ENCODE measurements at regions not wholly inside any gene's neighbourhood (a gene's known extent, or its start where the extent isn't known, plus 50 kb on each side); places are given as distances from the start of the nearest gene placed in this dataset.

DNA sequence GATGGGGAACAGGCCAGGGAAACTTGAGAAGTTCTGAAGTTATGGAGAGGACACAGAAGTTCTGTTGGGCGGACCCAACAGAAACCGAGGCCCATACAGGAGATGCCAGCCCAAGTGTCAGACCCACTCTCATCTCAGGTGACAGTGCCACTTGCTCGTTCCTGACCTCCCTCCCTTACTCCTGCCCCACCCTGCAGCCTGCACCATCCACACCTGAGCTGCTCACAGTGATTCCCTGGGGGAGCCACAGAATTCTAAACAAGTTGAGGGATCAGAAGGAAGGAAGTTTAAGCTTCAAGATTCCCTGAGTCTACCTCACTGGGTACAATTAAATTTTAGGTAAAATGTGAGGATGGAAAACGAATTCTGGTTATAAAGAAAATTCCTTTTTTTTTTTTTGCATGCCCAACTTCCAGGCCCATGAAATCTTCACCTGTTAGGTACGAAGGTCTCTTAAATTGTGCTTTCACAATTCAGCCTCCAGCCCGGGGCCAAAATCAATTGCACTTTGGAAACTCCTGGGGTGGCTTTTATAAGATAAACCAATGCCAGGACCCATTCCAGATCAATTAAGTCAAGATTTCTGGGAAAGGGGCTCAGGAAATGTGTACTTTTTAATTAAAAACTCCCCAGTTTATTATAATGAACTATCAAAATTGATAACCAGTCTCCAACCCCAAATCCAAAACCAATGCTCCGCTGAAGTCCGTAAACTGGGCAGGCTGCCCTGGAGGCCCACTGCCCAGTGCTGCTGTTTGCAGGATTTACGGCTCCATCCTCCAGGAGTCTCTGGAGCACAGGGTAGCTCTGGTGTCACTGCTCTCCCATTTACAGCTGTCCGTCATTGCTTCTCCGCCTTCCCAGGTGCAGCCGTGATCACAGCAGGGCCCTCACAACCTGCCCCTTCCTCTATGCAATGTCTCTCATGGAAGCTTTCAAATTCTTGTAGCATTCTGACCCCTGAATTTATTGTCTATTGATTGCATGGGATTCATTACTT lies 643.5 kb downstream of the UQCRFS1 start:
- Histone ChIP-seq H3K4me1 (no peaks in the 10 kb centered on the region), H3K36me3 (no peaks in the 10 kb centered on the region), H3K4me3 (no peak overlapping the region), H3K9ac (no peak overlapping the region), H3K9me3 (no peaks in the 10 kb centered on the region), H3K27ac (no peak overlapping the region), H3K27me3 (no peaks in the 10 kb centered on the region), H3K4me2 (no peak overlapping the region), H4K20me1 (no peaks in the 10 kb centered on the region)
- no peak for TF ChIP-seq Cebpa-rat (IDR thresholded peaks at IDR 0.05)

DNA sequence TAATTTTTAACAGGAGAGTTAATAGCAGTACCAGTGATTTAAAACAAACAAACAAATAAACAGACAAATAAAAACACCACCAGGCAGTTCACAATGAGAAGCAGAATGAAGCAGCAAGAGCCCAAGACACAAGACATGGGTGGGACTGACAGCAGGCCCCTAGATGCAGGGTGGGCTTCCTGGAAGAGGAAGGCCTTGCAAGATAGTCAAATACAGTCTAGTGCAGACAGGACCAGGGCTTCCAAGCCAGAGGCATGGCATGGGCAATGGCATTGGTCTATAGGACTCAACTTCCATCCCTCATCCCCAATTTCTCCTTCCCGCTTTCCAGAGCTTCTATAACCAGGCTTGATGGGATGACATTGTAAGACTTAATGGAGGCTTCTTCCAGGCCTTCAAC lies 645.1 kb downstream of the UQCRFS1 start:
- TF ChIP-seq Cebpa-rat (IDR thresholded peaks at IDR 0.05) = no peak
- H3K36me3 ChIP-seq = no peaks in the 10 kb centered on the region; the same call in 1 of the 2 replicates
- no peak overlapping the region for H3K4me2 ChIP-seq
- no peak overlapping the region for H3K9ac ChIP-seq
- no peaks in the 10 kb centered on the region for H3K9me3 ChIP-seq
- no peak overlapping the region for H3K27ac ChIP-seq
- no peaks in the 10 kb centered on the region for H3K4me1 ChIP-seq
- no peaks in the 10 kb centered on the region for H4K20me1 ChIP-seq
- H3K27me3 ChIP-seq = no peaks in the 10 kb centered on the region
- H3K4me3 ChIP-seq = no peak overlapping the region

DNA sequence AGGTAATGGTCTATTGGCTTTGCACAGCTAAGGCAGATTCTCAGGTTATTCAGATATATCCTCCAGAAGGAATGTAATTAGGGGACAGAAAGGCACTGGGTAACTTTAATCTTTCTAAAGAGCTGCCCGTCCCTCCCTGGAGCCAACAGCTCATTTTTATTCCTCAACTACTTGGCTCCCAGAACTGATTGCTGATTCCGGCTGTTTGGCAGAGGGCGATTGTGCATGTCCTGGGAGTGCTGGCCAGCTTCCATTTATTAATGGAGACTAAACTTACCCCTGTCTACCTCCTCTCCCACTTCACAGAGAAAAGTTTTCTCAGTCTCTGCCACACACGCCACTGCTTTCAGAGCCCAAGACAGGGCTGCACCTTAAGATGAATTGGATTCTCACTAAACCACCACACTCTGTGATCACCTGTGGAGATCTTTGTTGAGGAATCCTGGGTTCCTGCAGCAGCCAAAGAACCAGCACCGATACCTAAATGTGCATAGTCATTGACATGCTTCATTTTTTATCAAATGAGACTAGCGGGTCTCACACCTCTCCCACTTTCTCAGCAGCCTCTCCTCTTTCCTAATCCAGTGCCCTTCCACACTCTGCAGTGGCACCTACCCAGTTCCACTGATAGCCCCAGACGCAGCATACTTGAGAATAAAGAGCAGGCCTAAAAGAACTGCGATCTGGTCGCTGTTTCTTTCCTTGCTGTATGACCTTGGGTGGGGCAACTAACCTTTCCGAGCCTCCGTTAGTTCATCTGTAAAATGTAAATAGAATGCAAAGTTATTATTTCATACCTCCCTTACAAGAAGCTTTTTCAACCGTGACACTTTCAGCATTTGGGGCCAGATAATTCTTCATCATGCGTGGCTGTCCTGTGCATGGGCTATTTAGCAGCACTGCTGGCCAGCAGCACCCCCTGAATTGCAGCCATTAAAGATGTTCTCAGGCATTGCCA lies 648.7 kb downstream of the UQCRFS1 start:
- no peaks in the 10 kb centered on the region; the same call in 1 of the 2 replicates for H3K36me3 ChIP-seq
- no peak overlapping the region for H3K4me3 ChIP-seq
- H3K4me1 ChIP-seq = no peaks in the 10 kb centered on the region
- H3K9me3 ChIP-seq = no peaks in the 10 kb centered on the region
- no peak for TF ChIP-seq Cebpa-rat (IDR thresholded peaks at IDR 0.05)
- H3K27me3 ChIP-seq = no peaks in the 10 kb centered on the region
- no peak overlapping the region for H3K4me2 ChIP-seq
- H3K9ac ChIP-seq = no peak overlapping the region
- H3K27ac ChIP-seq = no peak overlapping the region
- H4K20me1 ChIP-seq = no peaks in the 10 kb centered on the region

DNA sequence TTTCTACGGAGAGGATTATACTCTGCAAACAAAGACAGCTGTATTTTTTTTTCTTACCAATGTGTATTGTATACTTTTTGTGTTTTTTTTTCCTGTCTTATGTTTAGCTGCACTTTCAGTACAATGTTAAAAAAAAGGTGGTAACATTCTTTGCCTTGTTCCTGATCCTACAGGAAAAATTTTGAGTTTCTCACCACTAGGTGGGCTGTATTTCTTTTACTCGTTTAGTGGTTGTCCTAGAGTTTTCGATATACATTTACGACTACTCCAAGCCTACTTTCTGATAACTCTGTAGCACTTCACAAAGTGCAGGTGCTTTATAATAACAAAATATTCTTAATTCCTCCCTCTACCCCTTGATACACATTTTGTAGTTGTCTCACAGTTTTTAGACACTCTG lies 652.2 kb downstream of the UQCRFS1 start:
- H3K4me2 ChIP-seq = no peak overlapping the region
- no peak overlapping the region for H3K4me3 ChIP-seq
- no peaks in the 10 kb centered on the region; the same call in 1 of the 2 replicates for H3K36me3 ChIP-seq
- H4K20me1 ChIP-seq = no peaks in the 10 kb centered on the region
- no peaks in the 10 kb centered on the region for H3K27me3 ChIP-seq
- H3K9ac ChIP-seq = no peak overlapping the region
- H3K9me3 ChIP-seq = no peaks in the 10 kb centered on the region
- TF ChIP-seq Cebpa-rat (IDR thresholded peaks at IDR 0.05) = no peak
- H3K27ac ChIP-seq = no peak overlapping the region
- H3K4me1 ChIP-seq = no peaks in the 10 kb centered on the region

DNA sequence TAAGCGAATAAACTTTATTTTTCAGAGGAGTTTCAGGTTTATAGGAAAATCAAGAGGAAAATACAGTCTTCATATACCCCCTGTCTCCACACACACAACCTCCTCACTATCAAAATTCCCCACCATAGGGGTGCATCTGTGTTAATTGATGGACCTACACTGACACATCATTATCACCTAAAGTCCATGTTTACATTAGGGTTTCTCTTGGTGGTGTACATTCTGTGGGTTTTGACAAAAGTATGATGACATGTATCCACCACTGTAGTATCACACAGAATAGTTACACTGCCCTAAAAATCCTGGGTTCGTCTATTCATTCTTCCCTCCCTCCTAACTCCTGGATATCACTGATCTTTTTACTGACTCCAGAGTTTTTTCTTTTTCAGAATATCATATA lies 654.2 kb downstream of the UQCRFS1 start:
- no peak for TF ChIP-seq Cebpa-rat (IDR thresholded peaks at IDR 0.05)
- Histone ChIP-seq H3K4me2 (no peak overlapping the region), H3K4me3 (no peak overlapping the region), H3K9me3 (no peaks in the 10 kb centered on the region), H4K20me1 (no peaks in the 10 kb centered on the region), H3K27ac (no peak overlapping the region), H3K36me3 (no peaks in the 10 kb centered on the region; the same call in 1 of the 2 replicates), H3K9ac (no peak overlapping the region), H3K27me3 (no peaks in the 10 kb centered on the region), H3K4me1 (no peaks in the 10 kb centered on the region)

DNA sequence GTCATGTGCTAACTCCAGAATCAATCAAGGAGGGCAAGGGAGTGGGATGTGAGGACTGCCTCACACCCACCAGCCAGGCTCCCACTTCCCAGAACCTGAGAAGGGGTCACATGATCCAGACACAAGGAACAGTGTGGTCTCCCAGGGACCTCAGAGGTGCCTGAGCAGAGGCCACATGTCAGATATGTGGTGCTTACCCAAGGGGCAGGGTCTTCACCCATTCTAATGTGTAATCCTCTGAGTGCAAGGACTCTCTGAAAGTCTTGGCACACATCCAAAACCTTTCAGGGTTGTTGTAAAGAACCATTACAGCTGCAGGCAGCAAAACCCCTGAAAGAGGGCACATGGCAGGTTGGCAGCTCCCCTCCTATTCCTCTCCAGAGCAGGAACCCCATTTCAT lies 656.6 kb downstream of the UQCRFS1 start:
- H3K9me3 ChIP-seq = no peaks in the 10 kb centered on the region
- no peaks in the 10 kb centered on the region for H3K27me3 ChIP-seq
- H3K4me3 ChIP-seq = no peak overlapping the region
- no peaks in the 10 kb centered on the region for H3K36me3 ChIP-seq
- H3K9ac ChIP-seq = no peak overlapping the region
- no peak for TF ChIP-seq Cebpa-rat (IDR thresholded peaks at IDR 0.05)
- H3K4me2 ChIP-seq = no peak overlapping the region
- no peaks in the 10 kb centered on the region for H4K20me1 ChIP-seq
- no peak overlapping the region for H3K27ac ChIP-seq
- H3K4me1 ChIP-seq = peaks cover 13% of the 10 kb centered on the region

DNA sequence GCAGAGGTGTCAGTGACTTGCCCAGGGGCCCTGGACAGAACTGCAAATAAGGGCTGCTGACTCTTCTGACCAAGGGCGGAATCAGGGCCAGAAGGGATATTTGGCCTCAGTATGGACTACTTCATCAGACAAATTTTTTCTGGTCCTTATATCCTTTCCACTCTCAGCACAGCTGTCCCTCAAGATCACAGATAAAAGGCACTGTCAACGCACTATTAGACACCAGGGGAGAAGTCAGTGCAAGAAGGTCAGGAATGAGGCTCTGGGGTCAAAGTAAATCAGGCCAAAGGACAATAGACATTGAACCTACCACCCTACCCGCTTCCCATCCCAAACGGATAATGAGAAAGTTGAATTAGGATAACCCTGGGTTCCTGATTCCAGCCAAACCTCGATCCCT lies 657.6 kb downstream of the UQCRFS1 start:
- peaks cover 13% of the 10 kb centered on the region for H3K4me1 ChIP-seq
- H3K27me3 ChIP-seq = no peaks in the 10 kb centered on the region
- H4K20me1 ChIP-seq = no peaks in the 10 kb centered on the region
- no peak for TF ChIP-seq Cebpa-rat (IDR thresholded peaks at IDR 0.05)
- H3K36me3 ChIP-seq = no peaks in the 10 kb centered on the region
- H3K4me2 ChIP-seq = no peak overlapping the region
- H3K9ac ChIP-seq = no peak overlapping the region
- no peak overlapping the region for H3K27ac ChIP-seq
- no peaks in the 10 kb centered on the region for H3K9me3 ChIP-seq
- no peak overlapping the region for H3K4me3 ChIP-seq

DNA sequence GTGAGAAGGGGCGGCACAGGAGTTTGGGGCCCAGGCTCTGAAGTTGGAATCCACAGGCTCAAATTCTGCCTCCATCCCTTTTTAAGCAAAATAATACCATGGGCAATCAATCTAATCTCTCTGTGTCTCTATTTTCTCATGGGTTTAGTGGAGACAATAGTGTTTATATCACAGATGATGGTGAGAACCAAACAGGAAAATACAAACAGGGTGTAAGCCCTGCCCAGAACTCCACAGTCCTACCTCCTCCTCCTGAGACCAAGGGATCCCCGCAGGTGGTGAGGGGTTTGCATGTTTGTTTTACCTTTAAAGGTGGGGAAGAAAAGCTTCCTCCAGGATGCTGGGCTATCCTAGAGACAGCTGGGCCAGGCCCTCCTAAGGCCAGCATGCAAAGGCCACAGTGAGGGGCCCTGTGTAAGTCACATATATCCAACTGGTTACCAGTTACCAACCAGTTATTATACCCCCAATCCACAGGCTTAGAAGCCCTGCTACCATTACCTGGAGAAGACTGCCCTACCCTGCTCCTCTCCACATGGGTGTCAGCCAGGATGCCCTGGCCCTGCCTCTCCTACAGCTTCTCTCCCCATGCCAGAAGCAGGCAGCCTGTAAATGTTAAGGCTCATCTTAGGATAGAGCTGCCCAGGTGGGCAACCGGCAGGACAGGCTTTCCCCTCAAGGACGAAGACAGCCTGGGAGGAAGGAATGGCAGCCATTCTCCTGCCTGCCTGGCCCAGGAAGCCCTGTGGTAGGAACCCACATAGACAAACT lies 658.4 kb downstream of the UQCRFS1 start:
- H3K4me1 ChIP-seq = peaks cover 13% of the 10 kb centered on the region
- H3K36me3 ChIP-seq = no peaks in the 10 kb centered on the region
- TF ChIP-seq Cebpa-rat (IDR thresholded peaks at IDR 0.05) = no peak
- no peaks in the 10 kb centered on the region for H3K27me3 ChIP-seq
- H3K27ac ChIP-seq = no peak overlapping the region
- H3K9ac ChIP-seq = no peak overlapping the region
- no peaks in the 10 kb centered on the region for H3K9me3 ChIP-seq
- no peak overlapping the region for H3K4me3 ChIP-seq
- H3K4me2 ChIP-seq = no peak overlapping the region
- no peaks in the 10 kb centered on the region for H4K20me1 ChIP-seq

DNA sequence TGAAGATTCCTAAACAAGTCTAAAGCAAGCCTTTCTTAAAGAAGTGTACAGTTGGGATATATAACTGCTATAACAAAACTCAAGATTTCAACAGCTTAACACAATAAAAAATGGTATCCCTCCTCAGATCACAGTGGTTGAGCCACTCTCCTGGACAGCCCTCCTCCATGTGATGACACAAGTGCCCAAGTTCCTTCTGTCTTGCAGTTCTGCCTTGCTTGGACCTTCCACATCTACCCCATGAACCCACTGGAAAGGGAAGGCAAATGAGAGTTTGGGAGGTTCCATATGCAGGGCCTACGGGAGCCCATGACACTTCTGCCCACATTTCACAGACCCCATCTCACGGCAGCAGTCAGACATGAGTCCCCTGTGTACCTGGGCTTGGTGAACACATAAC lies 659.2 kb downstream of the UQCRFS1 start:
- TF ChIP-seq Cebpa-rat (IDR thresholded peaks at IDR 0.05) = no peak
- H3K9me3 ChIP-seq = no peaks in the 10 kb centered on the region
- peaks cover 13% of the 10 kb centered on the region for H3K4me1 ChIP-seq
- H3K4me3 ChIP-seq = no peak overlapping the region
- H4K20me1 ChIP-seq = no peaks in the 10 kb centered on the region
- no peak overlapping the region for H3K9ac ChIP-seq
- H3K27ac ChIP-seq = no peak overlapping the region
- H3K27me3 ChIP-seq = no peaks in the 10 kb centered on the region
- no peaks in the 10 kb centered on the region for H3K36me3 ChIP-seq
- H3K4me2 ChIP-seq = no peak overlapping the region
